HG03469 (cell line): ENCODE measurements at regions not wholly inside any gene's neighbourhood (a gene's known extent, or its start where the extent isn't known, plus 50 kb on each side); places are given as distances from the start of the nearest gene placed in this dataset.
A peak's percentile ranks its signal among the peaks of the same experiment; 100 is the strongest.
"Not testable (repeated sequence)": the region's sequence is repeated elsewhere in the genome, so short reads cannot be mapped to it uniquely, and the experiment has no call there.

Experiments
- ATAC-seq: cut with Tn5 transposase; IDR thresholded peaks from one replicate; pipeline ENCODE4 v1.9.1; 2021; ENCODE audit warnings: mild to moderate bottlenecking, moderate library complexity, moderate number of reproducible peaks; ENCODE audit not compliant: unreplicated experiment

- peak; percentile 82 for ATAC-seq
These were observed 291.7 kb upstream of the KYNU start for GRCh38 chr2:142585785-142586184.

- no peak for ATAC-seq
These were observed 295.1 kb upstream of the KYNU start for GRCh38 chr2:142582317-142582716.

GRCh38 chr2:142581491-142581890 is 296.0 kb upstream of the KYNU start:
- ATAC-seq, result no peak

DNA sequence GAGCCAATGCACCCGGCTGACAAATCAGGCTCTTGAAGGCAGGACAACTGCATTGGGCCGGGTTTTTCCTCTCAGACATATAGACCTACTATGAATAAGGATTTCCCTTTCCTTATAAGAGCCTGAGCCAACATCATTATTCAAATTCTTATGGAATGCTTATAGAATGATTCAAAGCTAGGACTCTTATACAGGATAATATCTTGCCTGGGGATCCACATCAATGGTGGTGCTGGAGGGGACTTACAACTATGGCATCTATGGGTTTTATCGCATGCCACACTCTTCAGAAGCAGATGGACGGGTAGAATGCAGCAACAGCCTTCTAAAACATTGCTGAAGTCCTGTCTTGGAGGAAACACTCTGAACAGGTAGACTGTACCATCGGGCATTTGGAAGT is 296.8 kb upstream of the KYNU start:
- ATAC-seq, result no peak

GRCh38 chr2:142575561-142575960 is 301.9 kb upstream of the KYNU start:
- ATAC-seq, result no peak

- no peak for ATAC-seq
These were observed 303.1 kb upstream of the KYNU start for GRCh38 chr2:142574388-142574787.

DNA sequence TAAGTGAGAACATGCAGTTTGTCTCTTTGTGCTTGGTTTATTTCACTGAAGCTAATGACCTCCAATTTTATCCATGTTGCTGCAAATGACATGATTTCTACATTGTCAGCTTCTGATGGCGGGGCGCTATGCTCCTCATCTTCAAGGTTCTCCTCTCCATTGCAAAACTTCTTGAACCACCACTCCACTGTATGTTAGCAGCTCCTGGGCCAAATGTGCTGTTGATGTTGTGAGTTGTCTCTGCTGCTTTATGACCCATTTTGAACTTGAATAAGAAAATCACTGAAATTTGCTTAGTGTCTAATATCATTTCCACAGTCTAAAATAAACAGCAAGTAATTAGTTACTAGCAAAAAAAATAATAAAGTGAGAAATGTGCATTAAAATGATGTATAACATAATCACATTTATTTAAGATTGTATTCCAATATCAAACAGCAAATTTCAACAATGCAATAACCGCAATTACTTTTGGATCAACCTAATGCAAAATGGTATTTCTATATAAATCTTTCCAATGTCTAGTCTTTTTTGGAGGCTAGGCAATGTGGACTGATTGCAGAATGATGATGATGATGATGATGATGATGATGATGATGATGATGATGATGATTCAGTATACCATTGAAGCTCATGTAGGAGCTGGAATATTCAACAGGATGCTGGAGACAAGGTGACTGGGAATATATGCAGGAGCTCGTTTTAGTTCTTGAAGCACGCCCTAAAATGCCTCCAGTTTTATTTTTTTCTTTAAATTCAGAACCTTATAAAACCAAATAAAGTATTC is 304.9 kb upstream of the KYNU start:
- no peak for ATAC-seq

- no peak for ATAC-seq
These were observed 305.5 kb upstream of the KYNU start for GRCh38 chr2:142571934-142572333.

- no peak for ATAC-seq
These were observed 314.6 kb upstream of the KYNU start for GRCh38 chr2:142562900-142563299.

DNA sequence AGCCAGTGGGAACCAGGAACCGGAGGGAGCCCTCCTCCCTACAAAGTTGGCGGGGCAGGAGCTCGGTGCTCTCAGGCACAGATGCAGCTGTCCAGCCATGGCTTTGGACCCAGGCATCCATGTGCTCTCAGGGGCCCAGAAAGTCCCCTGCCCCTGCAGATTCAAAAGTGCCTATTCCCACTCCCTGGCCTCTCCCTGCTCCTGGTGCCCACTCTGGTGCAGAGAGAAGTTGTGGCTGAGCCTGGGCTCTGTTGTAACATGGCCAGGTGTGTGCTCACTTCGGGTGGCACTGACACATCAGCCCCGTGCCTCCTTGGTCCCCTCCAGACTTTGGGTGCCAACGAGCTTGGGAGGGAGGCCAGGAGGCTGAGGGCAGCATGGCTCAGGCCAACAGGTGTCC is 315.8 kb upstream of the KYNU start:
- ATAC-seq, result no peak

DNA sequence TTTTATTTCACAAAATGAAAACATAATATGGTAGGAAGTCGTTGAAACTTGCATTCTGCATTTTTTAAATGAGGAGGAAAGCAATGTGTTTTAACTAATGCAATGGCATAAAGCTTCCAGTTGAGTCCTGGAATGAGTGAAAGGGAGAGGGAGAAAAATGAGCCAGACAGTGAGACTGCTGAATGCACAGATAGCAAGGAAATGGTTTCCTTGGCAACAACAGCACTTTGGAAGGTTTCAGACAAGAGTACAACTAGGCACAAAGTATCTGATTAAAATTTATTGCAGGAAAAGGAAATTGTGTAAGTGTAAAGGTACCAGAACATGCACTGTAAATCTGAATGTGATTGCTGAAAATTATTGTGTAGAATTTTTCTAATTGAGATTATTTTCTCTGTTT is 320.1 kb upstream of the KYNU start:
- ATAC-seq, result no peak

DNA sequence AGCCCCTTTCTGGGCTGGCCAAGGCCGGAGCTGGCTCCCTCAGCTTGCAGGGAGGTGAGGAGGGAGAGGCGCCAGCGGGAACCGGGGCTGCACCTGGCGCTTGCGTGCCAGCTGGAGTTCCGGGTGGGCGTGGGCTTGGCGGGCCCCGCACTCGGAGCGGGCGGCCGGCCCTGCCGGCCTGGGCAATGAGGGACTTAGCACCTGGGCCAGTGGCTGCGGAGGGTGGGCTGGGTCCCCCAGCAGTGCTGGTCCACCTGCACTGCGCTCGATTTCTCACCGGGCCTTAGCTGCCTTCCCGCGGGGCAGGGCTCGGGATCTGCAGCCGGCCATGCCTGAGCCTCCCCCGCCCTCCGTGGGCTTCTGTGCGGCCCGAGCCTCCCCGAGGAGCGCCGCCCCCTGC is 331.5 kb upstream of the KYNU start:
- ATAC-seq, result not testable (repeated sequence)

- ATAC-seq, result no peak
These were observed 332.4 kb upstream of the KYNU start for GRCh38 chr2:142545036-142545435.

- no peak for ATAC-seq
These were observed 333.3 kb upstream of the KYNU start for GRCh38 chr2:142544173-142544572.

DNA sequence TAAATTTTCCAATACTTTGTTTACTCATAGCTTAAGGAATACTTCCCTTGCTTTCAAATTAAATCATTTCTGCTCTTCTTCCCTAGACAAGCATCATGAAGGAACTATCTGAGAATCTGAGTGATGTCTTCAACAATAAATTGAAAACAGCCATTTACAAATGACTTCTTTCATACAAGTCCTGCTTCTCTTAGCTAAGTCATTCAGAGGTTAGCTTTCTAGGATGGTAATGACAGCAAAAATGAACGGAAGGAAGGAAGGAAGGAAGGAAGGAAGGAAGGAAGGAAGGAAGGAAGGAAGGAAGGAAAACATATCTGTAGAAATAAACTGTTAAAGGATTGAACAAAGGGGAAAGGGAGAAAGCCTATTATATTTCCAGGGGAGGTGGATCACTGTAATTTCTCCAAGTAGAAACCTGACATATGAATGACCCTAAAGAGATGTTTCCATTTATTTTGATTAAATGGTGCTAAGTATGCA is 335.0 kb upstream of the KYNU start:
- no peak for ATAC-seq

GRCh38 chr2:142536966-142537365 is 340.5 kb upstream of the KYNU start:
- no peak for ATAC-seq

GRCh38 chr2:142536492-142536891 is 341.0 kb upstream of the KYNU start:
- no peak for ATAC-seq

- ATAC-seq, result no peak
These were observed 342.2 kb upstream of the KYNU start for GRCh38 chr2:142535311-142535710.

GRCh38 chr2:142533177-142533576 is 344.3 kb upstream of the KYNU start:
- ATAC-seq, result no peak

- no peak for ATAC-seq
These were observed 346.1 kb upstream of the KYNU start for GRCh38 chr2:142531377-142531776.

GRCh38 chr2:142525720-142526119 is 351.7 kb upstream of the KYNU start:
- no peak for ATAC-seq

DNA sequence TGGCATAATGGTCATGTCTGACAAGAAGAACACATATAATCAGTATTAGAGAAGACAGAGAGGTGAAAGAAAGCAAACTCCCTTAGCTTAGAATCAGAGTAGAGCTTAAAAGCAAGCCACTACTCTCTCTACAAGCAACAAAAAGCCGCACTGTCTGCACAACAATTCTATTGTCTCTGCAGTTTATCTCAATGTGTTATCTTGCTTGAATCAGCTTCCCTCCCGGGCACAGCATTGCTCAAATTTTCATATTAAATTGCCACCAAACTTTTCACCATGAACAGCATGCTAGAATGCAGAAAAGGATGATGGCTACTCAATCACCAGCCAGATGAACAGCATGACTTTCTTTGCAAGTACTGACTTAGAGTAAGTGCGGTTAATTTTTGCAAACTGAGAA is 356.0 kb upstream of the KYNU start:
- no peak for ATAC-seq

DNA sequence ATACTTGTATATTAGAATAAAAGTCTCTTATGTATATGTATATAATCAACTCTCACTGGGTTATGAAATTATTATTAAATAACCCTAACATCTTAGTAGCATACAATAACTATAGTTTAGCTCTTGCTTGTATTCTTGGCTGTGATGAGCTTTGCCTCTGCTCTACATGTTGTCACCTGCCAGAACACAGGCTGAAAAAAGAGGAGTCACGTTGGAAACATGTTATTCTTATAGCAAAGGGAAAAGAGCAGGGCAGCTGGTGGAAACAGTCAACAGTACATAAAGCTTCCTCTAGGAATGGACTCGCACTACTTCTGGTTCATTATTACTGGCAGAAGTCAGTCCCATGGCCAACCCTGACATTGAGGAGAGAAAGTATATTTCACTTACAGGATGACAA is 362.0 kb upstream of the KYNU start:
- no peak for ATAC-seq
